Retinal pigment epithelial cell (primary cell): ENCODE measurements at regions not wholly inside any gene's neighbourhood (a gene's known extent, or its start where the extent isn't known, plus 50 kb on each side); places are given as distances from the start of the nearest gene placed in this dataset.

ENCODE experiments used
- DNase-seq: peaks from one replicate; pipeline ENCODE4 v3.0.0-alpha.2; 2010; ENCODE audit warnings: low read depth
- H3K4me3 ChIP-seq: 2 replicates; pipeline ENCODE4 v1.5.1; 2011; ENCODE audit warnings: mild to moderate bottlenecking, low read length, control low read depth, moderate library complexity
- TF ChIP-seq, protein P1 (sequence below): conservative IDR thresholded peaks from 2 replicates; pipeline ENCODE4 v1.5.1; 2011; ENCODE audit warnings: low read depth, low read length, control low read depth, inconsistent platforms

DNA sequence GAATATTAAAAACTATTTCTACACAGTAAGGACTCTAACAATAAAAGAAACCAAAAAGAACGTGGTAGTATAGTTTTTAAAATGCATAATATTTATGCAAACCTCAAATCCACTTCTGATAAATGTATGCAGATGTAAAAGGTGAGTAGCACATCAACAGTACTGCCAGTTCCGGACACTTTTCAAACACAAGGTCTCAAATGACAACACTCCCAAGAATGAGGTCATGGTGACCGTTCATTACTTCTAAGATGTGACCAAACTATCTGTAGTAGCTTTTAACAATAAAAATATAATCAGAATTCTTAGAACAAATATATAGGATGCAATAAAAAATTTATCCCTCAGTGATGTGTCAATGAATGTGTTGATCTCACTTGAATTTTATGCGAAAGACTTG lies 238.7 kb upstream of the NREP start:
- DNase-seq = no peak
- TF ChIP-seq, protein P1, sequence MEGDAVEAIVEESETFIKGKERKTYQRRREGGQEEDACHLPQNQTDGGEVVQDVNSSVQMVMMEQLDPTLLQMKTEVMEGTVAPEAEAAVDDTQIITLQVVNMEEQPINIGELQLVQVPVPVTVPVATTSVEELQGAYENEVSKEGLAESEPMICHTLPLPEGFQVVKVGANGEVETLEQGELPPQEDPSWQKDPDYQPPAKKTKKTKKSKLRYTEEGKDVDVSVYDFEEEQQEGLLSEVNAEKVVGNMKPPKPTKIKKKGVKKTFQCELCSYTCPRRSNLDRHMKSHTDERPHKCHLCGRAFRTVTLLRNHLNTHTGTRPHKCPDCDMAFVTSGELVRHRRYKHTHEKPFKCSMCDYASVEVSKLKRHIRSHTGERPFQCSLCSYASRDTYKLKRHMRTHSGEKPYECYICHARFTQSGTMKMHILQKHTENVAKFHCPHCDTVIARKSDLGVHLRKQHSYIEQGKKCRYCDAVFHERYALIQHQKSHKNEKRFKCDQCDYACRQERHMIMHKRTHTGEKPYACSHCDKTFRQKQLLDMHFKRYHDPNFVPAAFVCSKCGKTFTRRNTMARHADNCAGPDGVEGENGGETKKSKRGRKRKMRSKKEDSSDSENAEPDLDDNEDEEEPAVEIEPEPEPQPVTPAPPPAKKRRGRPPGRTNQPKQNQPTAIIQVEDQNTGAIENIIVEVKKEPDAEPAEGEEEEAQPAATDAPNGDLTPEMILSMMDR = no peak
- H3K4me3 ChIP-seq = no peak overlapping the region

DNA sequence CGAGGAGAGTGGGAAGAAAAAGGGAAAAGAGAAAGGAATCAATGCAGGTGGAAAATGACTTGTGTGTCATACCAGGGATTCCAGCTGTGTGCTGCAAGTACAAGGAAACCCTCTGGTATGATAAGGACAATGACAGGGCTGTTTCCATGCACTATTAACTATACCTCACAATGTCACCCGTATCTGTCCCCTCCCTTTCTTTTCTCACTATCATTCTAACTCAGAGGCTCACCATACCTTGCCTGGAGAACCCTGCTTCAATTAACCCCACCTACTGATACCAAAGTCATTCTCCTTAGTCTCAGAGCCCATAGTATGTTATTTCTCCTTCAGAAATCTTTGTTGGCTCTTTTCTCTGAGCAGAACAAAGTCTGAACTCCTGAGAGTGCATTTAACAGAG lies 236.2 kb upstream of the NREP start:
- no peak for DNase-seq
- TF ChIP-seq, protein P1 = no peak
- no peak overlapping the region for H3K4me3 ChIP-seq

DNA sequence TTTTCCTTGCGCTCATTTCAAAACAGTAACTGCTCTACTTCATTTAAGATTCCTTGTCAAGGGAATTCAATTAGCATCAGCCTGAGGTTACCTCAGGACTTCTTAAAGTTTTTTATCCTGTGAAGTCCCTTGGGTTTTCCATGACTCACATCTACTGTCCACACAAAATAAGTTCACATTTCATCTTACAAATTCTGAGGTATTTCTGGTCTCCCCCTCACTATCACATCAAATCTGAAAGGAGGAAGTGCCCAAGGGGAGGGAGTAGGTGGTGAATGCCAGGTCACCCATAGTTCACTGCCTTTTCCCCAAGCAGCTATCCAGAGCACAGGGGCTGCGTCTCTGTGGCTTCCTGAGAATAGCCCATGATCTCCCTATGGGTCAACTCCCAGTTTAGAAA lies 227.1 kb upstream of the NREP start:
- TF ChIP-seq, protein P1 = no peak
- no peak overlapping the region for H3K4me3 ChIP-seq
- no peak for DNase-seq

- no peak for DNase-seq
- H3K4me3 ChIP-seq = no peak overlapping the region
- TF ChIP-seq, protein P1 = no peak
Measured at GRCh38 chr5:111983459-111983858, 226.5 kb upstream of the NREP start.

DNA sequence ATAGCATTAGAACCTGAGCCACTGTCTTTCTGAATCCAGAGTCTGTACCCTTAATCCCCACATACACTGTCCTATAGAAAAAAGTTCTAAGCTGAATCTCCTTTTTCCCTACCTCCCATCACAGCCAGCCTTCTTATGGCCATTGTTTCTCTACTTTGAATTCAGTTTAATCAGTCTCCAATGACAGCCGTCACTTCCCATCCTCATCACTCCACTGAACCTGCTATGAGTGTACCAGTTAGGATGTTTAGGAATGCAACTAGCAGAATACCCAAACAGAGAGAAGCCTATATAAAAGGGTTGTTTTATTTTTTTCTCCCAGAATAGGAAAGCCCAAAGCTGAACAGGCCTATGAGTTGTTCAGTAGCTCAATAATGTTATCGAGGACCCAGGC lies 220.4 kb upstream of the NREP start:
- no peak for DNase-seq
- no peak overlapping the region for H3K4me3 ChIP-seq
- TF ChIP-seq, protein P1 = no peak

DNA sequence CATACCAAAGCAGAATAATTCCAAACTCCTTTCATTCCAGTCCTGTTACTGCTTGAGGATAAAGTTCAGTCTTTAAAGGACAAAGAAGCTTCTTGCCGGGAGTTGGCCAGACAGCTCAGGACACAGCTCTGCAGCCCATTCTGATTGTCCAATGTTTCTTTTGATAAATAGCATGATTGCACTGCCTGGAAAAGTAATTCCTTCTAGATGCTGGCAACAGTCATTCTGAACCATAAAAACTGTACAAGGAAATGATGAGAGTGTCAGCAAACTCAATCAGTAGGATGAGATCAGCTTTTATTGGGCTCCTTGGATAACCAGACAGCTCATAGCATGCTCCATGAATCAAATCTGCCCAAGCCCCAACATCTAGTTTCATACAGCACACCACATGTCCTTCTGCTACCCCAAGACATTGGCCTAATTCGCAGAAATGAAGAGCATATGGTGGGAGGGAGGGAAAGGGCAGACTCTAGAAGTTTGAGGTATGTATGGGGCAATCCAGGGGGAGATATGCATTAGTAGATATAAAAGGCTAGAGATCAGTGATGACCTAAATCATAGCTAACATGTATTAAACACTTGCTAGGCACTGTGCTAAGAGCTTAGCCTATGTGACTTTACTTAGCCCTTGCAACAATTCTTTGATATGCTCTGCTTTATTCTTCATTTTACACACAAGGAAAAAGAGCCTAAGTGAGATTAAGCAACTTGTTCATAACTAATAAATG lies 219.9 kb upstream of the NREP start:
- no peak overlapping the region for H3K4me3 ChIP-seq
- TF ChIP-seq, protein P1 = no peak
- DNase-seq = no peak

DNA sequence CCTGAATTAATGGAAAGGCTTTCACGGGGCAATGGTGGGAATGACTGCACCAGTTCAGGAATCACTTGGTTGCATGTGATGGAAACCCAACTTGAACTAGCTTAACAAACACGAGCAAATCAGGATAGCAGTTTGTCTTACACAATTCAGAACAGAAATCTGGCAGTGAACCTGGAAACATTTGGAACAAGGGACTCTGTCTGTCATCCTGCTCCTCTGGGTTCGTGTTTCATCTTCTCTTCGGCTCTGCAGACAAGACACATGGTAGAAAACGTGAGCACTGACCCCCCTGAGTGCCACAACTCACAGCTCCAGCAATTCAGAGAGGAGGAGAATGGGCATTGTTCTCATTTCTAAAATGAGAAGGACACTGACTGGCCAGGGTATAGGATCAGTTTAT lies 218.1 kb upstream of the NREP start:
- no peak for DNase-seq
- TF ChIP-seq, protein P1 = no peak

More for the DNA sequence above, 218.1 kb upstream of the NREP start:
- no peak overlapping the region for H3K4me3 ChIP-seq
